HG02759 (cell line): ENCODE measurements at regions not wholly inside any gene's neighbourhood (a gene's known extent, or its start where the extent isn't known, plus 50 kb on each side); places are given as distances from the start of the nearest gene placed in this dataset.

Experiments used
- ATAC-seq: cut with Tn5 transposase; IDR thresholded peaks from one replicate; pipeline ENCODE4 v1.9.1; 2021; ENCODE audit warnings: mild to moderate bottlenecking, moderate library complexity; ENCODE audit not compliant: unreplicated experiment

DNA sequence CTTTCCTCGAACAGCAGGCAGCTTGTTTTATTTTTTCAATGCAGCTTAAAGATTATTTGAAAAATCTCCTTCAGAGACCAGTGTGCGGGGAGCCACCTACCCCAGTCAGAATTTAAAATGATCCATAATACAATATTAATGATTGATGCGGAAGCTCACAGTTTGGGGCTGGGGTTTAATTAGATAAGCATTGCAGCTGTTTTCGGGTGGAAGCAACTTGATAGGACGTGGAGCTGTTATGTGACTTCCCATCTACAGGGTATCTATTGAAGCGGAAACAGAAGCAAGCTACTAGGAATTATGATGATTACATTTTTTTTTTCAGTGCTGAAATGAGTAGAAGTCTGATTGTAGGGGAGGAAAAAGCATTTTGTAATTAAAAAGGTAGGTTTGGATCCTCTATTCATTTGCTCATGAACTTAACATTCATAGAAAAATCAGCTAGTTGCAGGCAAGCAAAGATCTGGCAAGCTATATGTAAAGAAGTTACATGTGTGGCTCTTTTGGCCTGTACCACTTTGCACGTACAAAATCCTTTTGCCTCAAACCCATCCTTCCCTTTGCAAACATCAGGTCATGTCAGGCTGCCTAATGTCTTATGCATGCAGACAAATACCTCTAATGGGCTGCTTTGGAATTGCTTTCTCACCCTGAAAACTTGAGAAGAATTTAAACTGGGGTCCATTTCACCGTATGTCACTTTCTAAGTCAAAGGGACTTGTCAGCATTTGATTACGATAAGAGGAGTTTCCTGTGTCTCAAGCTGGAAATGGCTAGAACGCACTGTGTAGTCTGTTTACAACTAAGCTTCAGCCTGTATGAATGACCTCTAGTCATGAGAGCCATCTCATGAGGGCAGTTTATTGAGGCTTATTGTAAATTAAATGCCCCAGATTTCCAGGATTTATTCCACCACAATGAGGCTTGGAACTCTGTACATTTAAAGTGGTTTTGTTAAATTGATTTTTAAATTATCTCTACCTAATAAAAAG is 267.1 kb upstream of the TMTC4 start:
- ATAC-seq = no peak

GRCh38 chr13:100940658-100941057 is 266.1 kb upstream of the TMTC4 start:
- no peak for ATAC-seq

DNA sequence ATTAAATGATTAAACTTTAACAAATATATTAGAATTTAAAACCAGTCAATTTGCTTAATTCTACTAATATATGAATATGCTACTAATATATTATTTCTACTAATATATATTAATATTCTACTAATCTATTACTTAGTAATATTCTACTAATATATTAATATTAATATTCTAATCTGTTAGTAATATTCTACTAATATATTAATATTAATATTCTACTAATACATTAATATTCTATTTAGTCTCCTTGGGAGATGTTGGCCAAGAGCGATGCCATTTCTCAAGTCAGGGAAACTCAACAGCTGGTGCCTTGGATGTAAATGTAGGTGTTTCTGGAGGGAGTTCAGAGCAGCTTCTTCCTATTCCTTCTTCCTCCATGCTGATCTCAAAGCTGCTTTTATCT is 259.2 kb upstream of the TMTC4 start:
- no peak for ATAC-seq

DNA sequence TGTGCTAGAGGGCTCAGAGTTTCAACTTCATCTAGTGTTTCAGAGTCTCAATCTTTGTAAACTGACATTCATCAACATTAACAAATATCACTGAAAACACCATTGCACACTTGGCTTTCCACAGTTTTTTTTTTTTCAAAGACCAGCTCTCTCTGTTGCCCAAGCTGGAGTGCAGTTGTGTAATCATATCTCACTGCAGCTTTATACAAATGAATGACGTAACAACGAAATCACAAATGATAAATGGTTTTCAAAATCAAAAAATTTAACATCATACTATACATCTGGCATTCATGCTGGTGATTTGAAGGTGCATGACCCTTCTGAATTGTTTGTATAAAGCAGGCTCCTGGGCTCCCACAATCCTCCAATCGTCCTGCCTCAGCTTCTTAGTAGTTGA is 248.0 kb upstream of the TMTC4 start:
- no peak for ATAC-seq

DNA sequence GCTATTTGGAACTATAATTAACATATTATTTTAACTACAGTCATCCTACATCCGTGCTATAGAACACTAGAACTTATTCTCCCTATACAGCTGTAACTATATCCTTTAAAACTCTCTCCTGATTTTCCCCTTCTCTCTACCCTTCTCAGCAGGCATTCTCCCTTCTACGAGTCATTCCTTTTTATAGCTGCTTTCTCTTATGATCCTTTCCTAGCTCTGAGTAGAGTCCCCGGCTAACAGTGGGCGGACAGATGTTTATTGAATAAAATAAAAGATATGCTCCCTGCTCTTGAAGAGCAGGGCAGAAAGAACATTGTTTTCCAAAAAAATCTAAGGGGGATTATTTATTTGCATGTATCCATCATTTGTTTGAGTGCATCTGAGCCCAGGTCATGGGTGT is 246.5 kb upstream of the TMTC4 start:
- ATAC-seq = no peak

DNA sequence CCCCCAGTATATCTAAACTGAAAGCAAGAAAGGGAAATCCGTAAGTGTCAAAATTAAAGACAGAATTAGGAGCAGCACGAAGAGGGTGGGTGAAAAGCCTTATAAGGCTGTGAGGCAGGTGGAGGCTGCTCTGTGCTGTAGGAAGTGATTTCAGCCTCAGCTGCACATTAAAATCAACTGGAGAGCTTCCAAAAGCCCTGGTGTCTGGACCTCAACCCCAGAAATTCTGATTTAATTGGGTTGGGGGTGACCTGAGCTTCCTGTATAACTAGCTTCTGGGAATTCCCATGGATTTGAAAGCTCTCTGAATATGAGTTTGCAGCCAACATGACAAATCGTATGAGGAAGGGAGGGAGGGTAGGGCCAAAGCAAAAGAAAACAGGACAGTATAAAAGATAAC is 242.4 kb upstream of the TMTC4 start:
- ATAC-seq = no peak

GRCh38 chr13:100913143-100913542 is 238.5 kb upstream of the TMTC4 start:
- no peak for ATAC-seq

GRCh38 chr13:100904293-100904976 is 229.8 kb upstream of the TMTC4 start:
- no peak for ATAC-seq

DNA sequence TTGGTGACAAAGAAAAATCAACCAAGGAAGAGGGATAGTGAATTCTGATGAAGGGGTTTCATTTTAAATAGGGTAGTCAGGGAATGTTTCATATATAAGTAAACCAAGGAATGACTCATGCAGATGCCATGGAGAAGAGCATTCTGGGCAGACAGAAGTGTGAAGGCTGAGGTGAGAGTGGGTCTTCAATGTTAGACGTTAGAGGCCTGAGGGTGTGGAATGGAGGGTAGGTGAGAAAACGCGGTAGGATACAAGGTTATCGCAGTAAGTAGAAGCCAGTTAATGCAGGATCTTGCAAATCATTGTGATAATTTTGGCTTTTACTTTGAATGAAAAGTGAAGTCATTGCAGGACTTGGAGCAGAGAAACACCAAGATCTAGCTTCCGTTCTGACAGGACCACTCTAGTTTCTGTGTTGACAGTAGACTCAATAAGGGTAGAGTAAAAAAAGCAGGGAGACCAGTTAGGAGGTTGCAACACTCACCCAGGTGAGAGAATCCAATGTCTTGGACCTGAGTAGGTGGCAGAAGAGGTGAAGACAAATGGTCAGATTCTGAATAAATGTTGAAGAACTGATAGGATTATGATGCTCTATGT is 225.2 kb upstream of the TMTC4 start:
- no peak for ATAC-seq

GRCh38 chr13:100898431-100898830 is 223.8 kb upstream of the TMTC4 start:
- no peak for ATAC-seq

DNA sequence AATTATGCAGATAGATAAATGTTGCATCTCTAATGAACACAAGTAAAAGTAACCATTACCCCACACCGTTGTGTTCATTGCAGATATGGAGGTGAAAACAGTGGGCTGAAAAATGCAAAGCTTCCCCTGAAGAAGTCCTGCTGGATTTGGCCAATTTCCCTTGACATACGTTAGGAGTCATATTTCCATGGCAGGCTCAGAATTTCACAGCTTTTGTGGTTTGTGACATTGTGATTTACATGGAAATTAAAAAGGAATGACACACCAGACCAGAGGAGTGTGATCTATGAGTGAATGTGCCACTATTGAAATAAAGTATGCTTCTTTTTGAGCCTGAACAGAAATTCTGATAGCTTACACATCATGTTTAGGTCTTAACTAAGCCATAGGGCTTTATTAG is 221.1 kb upstream of the TMTC4 start:
- no peak for ATAC-seq

DNA sequence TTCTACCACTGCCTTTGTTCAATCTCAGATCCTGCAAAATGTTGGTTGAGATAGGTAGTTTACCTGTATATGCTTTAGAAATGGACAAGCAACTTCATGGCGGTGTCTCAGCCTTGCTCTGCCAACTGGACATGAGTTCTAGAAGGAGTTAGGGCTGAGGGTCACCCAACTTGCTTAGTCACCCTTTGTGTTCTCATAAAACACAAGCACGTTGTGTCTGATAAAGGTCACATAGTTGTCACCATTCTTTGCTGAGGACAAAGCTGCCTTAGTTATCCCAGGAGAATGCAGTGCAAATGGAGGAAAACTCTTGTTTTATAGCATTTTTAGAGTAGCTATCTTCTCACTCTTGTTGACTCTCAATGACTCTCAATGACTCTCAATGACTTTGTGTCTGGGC is 218.4 kb upstream of the TMTC4 start:
- ATAC-seq = no peak

DNA sequence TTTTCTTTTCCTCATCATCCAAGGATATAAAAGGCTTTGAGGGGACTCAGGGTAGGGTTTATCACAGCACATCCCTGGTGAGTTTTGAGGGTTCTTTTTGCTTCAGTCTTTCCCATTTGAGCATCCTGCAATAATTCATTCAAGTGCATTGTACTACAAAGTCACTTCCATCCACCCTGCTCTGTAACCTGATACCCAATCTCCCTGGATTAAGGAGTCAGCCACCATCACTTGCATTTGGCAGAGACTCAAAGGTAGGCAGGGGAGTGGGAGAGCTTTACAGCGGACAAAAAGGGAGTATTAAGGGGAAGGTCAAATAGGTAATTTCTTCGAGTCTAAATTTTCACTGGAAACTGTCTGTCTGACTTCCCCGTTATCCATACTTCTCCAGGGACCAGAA is 216.1 kb upstream of the TMTC4 start:
- ATAC-seq = no peak

DNA sequence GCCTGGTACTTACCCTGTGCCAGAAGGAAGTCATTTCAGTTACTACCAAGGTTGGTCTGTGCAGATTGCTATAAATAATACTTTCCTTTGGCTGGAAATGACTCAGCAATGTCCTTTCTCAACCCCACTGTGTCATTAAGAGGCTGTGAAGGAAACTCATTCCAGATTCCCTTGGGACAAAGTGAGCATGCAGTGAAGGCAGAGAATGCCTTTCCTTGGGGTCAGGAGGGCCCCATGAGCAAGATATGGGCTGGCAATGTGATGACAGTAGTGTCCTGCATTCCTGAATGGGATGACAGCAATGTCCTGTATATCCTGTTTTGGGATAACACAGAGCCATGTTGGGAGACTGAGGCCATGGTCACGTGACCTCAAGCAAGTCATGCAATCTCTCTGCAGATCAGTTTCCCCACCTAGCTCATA is 213.1 kb upstream of the TMTC4 start:
- no peak for ATAC-seq

GRCh38 chr13:100883453-100883852 is 208.9 kb upstream of the TMTC4 start:
- ATAC-seq = no peak

- no peak for ATAC-seq
These were observed 206.8 kb upstream of the TMTC4 start for GRCh38 chr13:100881291-100881864.

DNA sequence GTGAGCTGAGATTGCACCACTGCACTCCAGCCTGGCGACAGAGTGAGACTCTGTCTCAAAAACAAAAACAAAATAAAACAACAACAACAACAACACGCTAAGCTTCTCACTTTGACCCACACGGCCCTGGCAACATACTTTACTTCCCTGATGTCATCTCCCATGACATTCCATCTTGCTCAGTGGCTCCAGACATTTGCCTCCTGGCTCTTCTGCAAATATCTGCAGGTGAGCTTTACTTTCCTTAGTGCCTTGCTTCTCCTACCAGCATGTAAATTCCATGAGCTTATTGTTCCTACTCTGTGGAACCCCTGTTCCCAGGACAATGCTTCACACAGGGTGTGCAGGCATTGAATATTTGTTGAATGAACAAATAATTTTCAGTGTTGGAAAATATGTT is 205.6 kb upstream of the TMTC4 start:
- ATAC-seq = no peak

- no peak for ATAC-seq
These were observed 204.7 kb upstream of the TMTC4 start for GRCh38 chr13:100879255-100879654.

DNA sequence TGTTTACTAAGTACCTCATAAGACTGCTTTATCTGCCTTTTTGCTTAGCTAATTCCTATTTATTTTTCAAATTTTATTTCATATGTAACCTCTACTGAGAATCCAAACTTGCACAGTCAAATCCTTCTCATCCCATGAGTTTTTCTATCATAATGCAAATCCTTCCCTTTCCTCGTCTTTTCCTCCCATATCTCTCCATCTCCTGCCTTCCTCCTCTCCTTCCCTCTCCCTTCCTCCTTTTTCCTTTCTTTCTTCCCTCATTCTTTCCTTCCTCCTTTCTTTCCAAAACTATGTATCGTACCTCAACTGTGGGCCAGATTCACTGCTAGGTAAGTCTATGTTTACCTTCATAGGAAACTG is 201.4 kb upstream of the TMTC4 start:
- no peak for ATAC-seq

GRCh38 chr13:100875392-100876043 is 200.9 kb upstream of the TMTC4 start:
- peak; percentile 81 for ATAC-seq

- ATAC-seq = no peak
These were observed 198.2 kb upstream of the TMTC4 start for GRCh38 chr13:100872761-100873160.
